ENCODE measurements at regions not wholly inside any gene's neighbourhood (a gene's known extent, or its start where the extent isn't known, plus 50 kb on each side); places are given as distances from the start of the nearest gene placed in this dataset.
"Not testable (repeated sequence)": the region's sequence is repeated elsewhere in the genome, so short reads cannot be mapped to it uniquely, and the experiment has no call there.

GRCh38 chr10:16016688-16017087, 156.4 kb upstream of the MINDY3 start:
- H3K4me1 Mint-ChIP-seq (ENCODE audit: low read depth, unreplicated experiment), result no peaks in the 10 kb centered on the region
- intact Hi-C loops (cut with micrococcal nuclease; ENCODE audit: unreplicated experiment), result no loop called here
- no peak overlapping the region for H3K4me3 Mint-ChIP-seq (ENCODE audit: low read depth, unreplicated experiment)
- H3K27ac Mint-ChIP-seq (ENCODE audit: unreplicated experiment), result no peak overlapping the region
- no peak for TF ChIP-seq CTCF (IDR thresholded peaks at IDR 0.05; ENCODE audit: unreplicated experiment)
- no TSS peak for BruUV-seq (replicated peaks)
- no peak for DNase-seq
- CTCF ChIA-PET, result no interaction called here
- no peaks in the 10 kb centered on the region for H3K36me3 Mint-ChIP-seq (ENCODE audit: insufficient read depth, unreplicated experiment)
- H3K27me3 Mint-ChIP-seq (ENCODE audit: unreplicated experiment), result no peaks in the 10 kb centered on the region
- peaks cover 5% of the 10 kb centered on the region for H3K9me3 Mint-ChIP-seq (ENCODE audit: low read depth, unreplicated experiment)

GRCh38 chr10:16020836-16021235, 160.5 kb upstream of the MINDY3 start:
- intact Hi-C loops (cut with micrococcal nuclease; ENCODE audit: unreplicated experiment), result no loop called here
- Mint-ChIP-seq H3K27me3 (ENCODE audit: unreplicated experiment) (no peaks in the 10 kb centered on the region), H3K9me3 (ENCODE audit: low read depth, unreplicated experiment) (peaks cover 11% of the 10 kb centered on the region), H3K4me3 (ENCODE audit: low read depth, unreplicated experiment) (no peak overlapping the region), H3K27ac (ENCODE audit: unreplicated experiment) (no peak overlapping the region), H3K36me3 (ENCODE audit: insufficient read depth, unreplicated experiment) (no peaks in the 10 kb centered on the region), H3K4me1 (ENCODE audit: low read depth, unreplicated experiment) (no peaks in the 10 kb centered on the region)
- no TSS peak for BruUV-seq (replicated peaks)
- CTCF ChIA-PET, result no interaction called here
- no peak for DNase-seq
- no peak for TF ChIP-seq CTCF (IDR thresholded peaks at IDR 0.05; ENCODE audit: unreplicated experiment)

- H3K36me3 Mint-ChIP-seq (ENCODE audit: insufficient read depth, unreplicated experiment); H3K27me3 Mint-ChIP-seq (ENCODE audit: unreplicated experiment); CTCF ChIA-PET; H3K27ac Mint-ChIP-seq (ENCODE audit: unreplicated experiment); H3K4me3 Mint-ChIP-seq (ENCODE audit: low read depth, unreplicated experiment); H3K4me1 Mint-ChIP-seq (ENCODE audit: low read depth, unreplicated experiment); intact Hi-C loops (cut with micrococcal nuclease; ENCODE audit: unreplicated experiment); DNase-seq; H3K9me3 Mint-ChIP-seq (ENCODE audit: low read depth, unreplicated experiment); BruUV-seq (replicated peaks): not testable (repeated sequence)
Measured at GRCh38 chr10:16026832-16027231, 166.5 kb upstream of the MINDY3 start.

GRCh38 chr10:16030562-16030961, 170.3 kb upstream of the MINDY3 start:
- Mint-ChIP-seq H3K4me1 (ENCODE audit: low read depth, unreplicated experiment) (no peaks in the 10 kb centered on the region), H3K9me3 (ENCODE audit: low read depth, unreplicated experiment) (peaks cover 3% of the 10 kb centered on the region), H3K27ac (ENCODE audit: unreplicated experiment) (no peak overlapping the region), H3K36me3 (ENCODE audit: insufficient read depth, unreplicated experiment) (no peaks in the 10 kb centered on the region), H3K27me3 (ENCODE audit: unreplicated experiment) (no peaks in the 10 kb centered on the region), H3K4me3 (ENCODE audit: low read depth, unreplicated experiment) (no peak overlapping the region)
- BruUV-seq (replicated peaks), result no TSS peak
- no peak for DNase-seq
- CTCF ChIA-PET, result no interaction called here
- no peak for TF ChIP-seq CTCF (IDR thresholded peaks at IDR 0.05; ENCODE audit: unreplicated experiment)
- intact Hi-C loops (cut with micrococcal nuclease; ENCODE audit: unreplicated experiment), result no loop called here

GRCh38 chr10:16049050-16049449, 188.7 kb upstream of the MINDY3 start:
- BruUV-seq (replicated peaks), result no TSS peak

More at GRCh38 chr10:16049050-16049449, 188.7 kb upstream of the MINDY3 start:
- H3K9me3 Mint-ChIP-seq (ENCODE audit: low read depth, unreplicated experiment), result peaks cover 13% of the 10 kb centered on the region
- no peaks in the 10 kb centered on the region for H3K4me1 Mint-ChIP-seq (ENCODE audit: low read depth, unreplicated experiment)
- H3K4me3 Mint-ChIP-seq (ENCODE audit: low read depth, unreplicated experiment), result no peak overlapping the region
- no peak for DNase-seq
- no peaks in the 10 kb centered on the region for H3K27me3 Mint-ChIP-seq (ENCODE audit: unreplicated experiment)
- TF ChIP-seq CTCF (IDR thresholded peaks at IDR 0.05; ENCODE audit: unreplicated experiment), result no peak
- H3K36me3 Mint-ChIP-seq (ENCODE audit: insufficient read depth, unreplicated experiment), result no peaks in the 10 kb centered on the region
- no peak overlapping the region for H3K27ac Mint-ChIP-seq (ENCODE audit: unreplicated experiment)
- intact Hi-C loops (cut with micrococcal nuclease; ENCODE audit: unreplicated experiment), result no loop called here
- CTCF ChIA-PET, result no interaction called here
